Esophagus muscularis mucosa (tissue), 3 donors: ENCODE measurements at regions not wholly inside any gene's neighbourhood (a gene's known extent, or its start where the extent isn't known, plus 50 kb on each side); places are given as distances from the start of the nearest gene placed in this dataset.

Experiments
- POLR2A ChIP-seq: fragments of 450-650 bp; IDR thresholded peaks from one replicate; pipeline ENCODE4 v1.6.1; 2017; ENCODE audit warnings: antibody characterized with exemption, moderate library complexity, mild to moderate bottlenecking, low read depth
- POLR2AphosphoS5 ChIP-seq, 2 donors: sonication (generic); formaldehyde crosslinking; IDR thresholded peaks; one replicate each; pipeline ENCODE4 v1.6.1; 2017; ENCODE audit warnings: antibody characterized with exemption in 2 of 2
- TF ChIP-seq, protein P1 (sequence below), 3 experiments: fragments of 200-600 bp in 2 of 3; fragments of 450-650 bp in 1 of 3; sonication (generic) in 2 of 3; IDR thresholded peaks; one replicate each; pipeline ENCODE4 v1.5.1; 2017 to 2019; ENCODE audit warnings: antibody characterized with exemption in 3 of 3, mild to moderate bottlenecking in 2 of 3, moderate library complexity in 1 of 3

DNA sequence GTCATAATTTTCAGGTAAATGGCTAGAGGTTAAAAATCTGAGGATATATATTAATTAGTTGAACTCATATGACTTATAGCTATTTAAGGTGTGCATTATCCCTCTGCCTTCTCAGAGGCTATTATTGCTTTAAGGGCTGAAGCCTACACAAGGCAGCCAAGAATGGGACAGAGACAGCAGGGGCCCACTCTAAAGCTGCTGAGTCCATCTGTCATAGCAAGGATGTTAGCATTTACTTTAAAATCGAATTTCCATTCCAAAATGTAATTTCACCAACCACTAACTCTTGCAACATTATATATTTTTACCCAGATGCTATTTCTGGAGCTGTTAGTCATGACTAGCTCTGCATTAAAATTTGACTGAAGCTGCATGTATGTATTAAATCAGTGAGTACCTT is 236.3 kb upstream of the FSIP2 start:
- no peak for TF ChIP-seq POLR2AphosphoS5 (IDR thresholded peaks at IDR 0.05)
- TF ChIP-seq, protein P1, sequence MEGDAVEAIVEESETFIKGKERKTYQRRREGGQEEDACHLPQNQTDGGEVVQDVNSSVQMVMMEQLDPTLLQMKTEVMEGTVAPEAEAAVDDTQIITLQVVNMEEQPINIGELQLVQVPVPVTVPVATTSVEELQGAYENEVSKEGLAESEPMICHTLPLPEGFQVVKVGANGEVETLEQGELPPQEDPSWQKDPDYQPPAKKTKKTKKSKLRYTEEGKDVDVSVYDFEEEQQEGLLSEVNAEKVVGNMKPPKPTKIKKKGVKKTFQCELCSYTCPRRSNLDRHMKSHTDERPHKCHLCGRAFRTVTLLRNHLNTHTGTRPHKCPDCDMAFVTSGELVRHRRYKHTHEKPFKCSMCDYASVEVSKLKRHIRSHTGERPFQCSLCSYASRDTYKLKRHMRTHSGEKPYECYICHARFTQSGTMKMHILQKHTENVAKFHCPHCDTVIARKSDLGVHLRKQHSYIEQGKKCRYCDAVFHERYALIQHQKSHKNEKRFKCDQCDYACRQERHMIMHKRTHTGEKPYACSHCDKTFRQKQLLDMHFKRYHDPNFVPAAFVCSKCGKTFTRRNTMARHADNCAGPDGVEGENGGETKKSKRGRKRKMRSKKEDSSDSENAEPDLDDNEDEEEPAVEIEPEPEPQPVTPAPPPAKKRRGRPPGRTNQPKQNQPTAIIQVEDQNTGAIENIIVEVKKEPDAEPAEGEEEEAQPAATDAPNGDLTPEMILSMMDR (IDR thresholded peaks at IDR 0.05): no peak
- no peak for TF ChIP-seq POLR2A
